GM15510 (cell line): ENCODE measurements at regions not wholly inside any gene's neighbourhood (a gene's known extent, or its start where the extent isn't known, plus 50 kb on each side); places are given as distances from the start of the nearest gene placed in this dataset.

Source experiments
- POLR2A ChIP-seq: IDR thresholded peaks from 3 replicates; pipeline ENCODE4 v1.6.1; 2011; ENCODE audit warnings: borderline replicate concordance; ENCODE audit not compliant: insufficient read length; ENCODE audit errors: extremely low read depth

DNA sequence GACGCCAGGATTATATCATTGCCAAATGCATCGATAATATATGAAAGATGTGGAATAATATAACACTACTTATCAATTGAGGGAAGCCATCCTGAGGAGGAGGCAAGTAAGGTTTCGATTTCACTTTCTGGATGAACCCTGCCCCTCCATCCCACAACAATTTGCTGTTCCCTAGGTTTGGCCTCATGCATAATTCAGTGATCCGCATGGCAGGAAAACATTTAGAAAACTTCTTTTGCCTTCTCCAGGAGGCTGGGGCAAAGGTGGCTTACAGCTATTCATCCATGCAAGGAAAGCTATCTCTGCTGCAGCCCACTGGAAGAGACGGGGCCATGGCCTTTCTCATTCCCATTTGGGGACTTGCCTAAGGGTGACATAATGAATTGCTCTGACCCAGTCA is 489.4 kb upstream of the CADM1 start:
- no peak for TF ChIP-seq POLR2A

DNA sequence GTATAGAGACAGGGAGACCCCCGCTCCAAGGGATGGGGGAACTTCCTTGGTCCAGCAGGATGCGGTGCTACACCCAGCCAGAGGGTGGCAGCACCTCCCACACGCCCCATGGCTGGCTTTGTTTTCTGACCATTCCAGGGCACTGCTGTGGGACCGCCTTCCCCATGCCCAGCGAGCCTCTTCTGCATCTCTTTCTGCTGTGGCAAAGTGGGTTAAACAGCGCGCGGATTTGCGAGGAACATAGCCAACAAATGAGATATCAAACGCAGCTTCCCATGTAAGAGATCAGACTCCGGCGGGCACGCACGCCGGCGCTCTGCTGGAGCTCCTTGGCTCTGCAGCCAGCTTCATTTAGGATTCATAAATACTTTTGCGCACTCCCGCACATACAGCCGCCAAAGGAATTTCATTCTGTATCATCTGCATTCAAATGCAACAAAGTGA is 485.8 kb upstream of the CADM1 start:
- no peak for TF ChIP-seq POLR2A

DNA sequence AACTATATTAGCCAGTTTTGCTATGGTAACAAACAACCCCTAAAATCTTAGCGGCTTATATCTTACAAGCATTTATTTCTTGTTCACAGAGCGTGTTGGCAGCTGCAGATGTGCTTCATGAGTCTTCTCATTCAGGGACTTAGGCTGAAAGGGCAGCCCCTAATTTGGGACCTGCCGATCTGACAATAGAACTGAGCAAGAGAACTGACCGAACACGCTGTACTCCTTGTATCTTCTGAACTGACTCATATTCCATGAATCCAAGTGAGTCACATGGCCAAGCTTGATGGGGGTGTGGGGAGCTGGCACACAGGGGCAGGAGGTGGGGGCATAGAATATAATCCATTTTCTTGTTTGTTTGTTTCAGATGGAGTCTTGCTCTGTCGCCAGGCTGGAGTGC is 481.7 kb upstream of the CADM1 start:
- no peak for TF ChIP-seq POLR2A

DNA sequence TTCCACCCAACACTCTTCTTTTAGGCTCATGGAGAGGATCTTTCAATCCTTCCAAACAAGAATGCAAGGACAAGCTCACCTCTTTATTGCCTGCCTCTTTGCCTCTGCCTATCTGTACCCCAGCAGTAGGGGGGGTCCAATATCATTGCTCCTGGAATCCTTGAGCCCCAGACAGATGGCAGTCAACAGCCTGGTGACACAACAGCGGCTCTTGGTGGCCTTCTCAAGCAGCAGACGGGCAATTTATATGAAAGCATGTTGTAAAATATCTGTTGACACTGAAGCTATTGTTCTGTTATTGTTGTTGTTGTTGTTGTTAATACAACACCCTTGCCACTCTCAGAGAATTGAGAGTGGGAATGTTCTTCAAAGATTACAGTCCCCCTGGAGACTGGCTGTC is 480.0 kb upstream of the CADM1 start:
- no peak for TF ChIP-seq POLR2A

DNA sequence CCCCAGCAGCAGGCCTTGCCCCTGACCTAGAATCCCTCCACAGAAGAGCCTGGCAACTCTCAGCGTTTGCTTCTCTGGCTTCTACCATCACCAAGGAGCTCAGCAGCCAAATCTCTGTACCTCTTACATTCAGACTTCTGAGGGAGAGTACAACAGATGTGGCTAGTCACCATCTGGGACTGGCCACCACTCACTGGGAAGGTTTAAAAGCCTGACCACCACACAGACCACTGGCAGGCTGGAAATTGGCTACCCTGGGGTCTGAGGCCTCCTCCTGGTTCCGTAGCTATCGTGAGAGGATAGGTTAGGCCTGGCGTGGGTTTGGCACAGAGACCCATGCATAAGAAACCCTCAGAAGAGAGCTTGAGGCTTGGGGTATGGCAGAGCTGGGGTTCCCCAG is 478.5 kb upstream of the CADM1 start:
- no peak for TF ChIP-seq POLR2A

DNA sequence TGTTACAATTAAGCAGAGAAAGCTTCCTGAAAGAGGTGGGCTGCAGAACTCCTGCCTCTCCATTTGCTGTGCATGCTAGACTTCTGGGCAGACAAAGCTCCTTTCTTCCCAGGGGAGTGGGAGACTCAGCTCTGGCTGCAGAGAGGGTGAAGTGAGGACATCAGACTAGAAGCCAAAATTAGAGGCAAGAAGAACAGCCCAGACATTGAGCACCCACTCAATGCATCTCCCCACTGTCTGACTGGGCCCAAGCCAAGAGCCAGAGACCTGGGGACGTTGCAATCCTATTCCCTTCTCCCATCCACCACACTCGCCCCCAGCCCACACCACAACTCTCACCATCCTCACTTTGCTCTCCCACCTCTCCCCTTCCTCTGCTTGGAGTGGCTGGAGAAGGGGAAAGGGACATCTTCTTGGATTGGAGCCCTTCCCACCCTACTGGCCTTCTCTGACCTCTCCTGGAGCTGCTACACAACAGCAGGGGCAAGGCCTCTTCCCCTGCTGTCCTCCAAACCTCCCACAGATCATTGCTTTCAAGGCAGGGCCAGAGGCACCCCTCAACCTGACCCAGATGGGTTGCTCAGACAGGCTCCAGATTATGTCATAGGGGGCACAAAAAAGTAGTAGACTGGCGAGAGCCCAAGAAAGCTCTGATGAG is 477.7 kb upstream of the CADM1 start:
- TF ChIP-seq POLR2A, result no peak

DNA sequence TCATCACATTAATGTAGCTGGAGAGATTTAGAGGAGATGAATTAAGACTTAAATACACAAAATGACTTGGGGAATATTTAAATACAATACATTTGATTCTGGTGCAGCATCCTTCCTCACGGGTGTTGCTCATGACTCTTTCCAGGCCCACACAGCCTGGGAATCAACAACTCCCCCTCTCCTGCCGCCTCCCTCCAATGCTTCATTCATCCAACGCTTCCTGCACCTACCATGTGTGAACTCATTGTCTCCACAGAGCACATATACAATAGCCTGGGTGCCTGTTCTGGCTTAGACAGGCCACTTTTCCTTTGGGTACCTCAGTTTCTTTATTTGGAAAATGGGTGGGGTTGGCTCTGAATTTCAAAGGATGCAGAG is 476.9 kb upstream of the CADM1 start:
- TF ChIP-seq POLR2A, result no peak

DNA sequence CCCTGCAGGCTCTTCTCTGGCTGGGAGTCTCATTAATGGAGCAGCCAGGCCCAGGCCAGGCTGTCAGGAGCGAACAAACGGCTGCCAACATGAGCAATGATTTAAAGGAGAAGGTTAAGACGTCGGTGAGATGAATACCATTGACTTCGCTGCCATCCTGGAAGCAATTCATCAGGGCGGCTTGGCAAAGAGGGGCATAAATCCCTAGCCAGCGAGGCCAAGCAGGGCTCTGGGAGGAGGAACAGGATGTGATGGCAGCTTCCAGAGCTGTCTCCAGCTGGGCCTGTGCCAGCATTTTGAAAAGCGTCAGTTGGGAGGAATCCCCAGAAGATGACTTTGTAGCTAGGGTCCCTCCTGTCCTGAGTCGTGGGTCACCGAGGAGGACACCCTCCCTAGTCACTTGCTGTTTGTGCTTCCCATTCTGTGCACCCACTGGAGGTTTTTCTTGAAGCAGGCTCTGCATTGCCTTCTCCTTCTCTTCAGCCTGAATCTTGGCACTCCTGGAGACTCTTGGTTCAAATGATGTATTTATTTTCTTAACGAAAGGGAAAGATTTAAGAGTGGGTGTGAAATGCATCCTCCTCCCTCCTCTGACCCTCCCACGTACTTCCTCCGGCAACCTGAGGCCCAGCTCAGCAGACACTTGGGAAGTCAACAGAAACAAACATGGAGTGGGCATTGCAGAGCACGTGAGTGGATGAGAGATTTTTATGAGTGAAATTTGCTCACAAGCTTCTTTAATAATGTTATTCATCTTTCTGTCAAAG is 476.3 kb upstream of the CADM1 start:
- no peak for TF ChIP-seq POLR2A

DNA sequence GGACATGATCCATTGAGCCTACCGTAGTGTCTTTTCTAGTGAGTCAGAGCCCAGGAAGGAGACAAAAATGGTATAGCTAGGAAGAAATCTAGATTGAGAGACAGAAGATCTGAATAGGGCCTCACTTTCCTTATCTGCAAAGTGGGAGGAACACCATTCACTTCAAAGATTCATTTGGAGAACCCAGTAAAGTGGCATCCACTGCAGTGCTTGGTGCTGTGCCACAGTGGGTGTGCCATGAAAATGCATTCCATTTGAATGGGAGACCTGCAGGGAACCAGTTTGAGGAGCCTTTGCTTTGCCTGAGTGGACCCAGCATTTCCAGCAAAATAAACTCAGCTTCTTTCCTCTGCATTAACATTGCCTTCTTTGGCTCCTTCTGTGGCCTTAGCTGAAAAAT is 470.5 kb upstream of the CADM1 start:
- TF ChIP-seq POLR2A, result no peak

DNA sequence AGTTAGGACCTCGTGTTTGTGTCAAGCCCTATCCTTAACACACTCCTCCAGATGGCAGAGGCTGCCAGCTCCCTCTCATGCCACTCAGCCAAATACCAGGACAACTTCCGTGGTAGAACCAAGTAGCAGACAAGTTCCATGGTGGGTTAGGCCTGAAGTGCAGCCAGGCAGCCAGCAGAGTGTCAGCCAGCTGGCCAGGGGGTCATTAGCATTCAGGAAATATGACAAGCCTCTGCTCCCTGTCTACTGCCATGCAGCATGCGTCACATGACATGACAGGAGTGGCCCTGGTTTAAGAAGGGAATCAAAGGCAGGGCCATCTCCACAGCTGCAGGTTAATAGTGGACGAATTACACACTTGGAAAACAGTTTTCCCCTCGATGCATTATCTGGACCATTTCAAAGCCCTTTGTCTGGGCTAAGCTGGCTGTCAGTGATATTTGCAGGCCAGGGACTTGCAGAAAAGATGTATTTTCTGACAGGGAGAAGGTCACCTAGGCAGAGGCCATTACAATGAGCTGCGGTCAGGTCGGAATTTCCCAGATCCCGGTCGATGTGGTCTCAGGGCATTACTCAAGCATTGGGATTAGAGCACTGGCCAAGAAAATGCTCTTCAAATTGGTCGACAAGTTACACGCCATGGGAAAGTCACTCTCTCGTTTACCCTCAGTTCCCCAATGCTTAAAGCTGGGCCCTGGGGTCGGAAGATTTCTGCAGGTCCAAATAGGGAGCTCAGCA is 461.7 kb upstream of the CADM1 start:
- TF ChIP-seq POLR2A, result no peak

DNA sequence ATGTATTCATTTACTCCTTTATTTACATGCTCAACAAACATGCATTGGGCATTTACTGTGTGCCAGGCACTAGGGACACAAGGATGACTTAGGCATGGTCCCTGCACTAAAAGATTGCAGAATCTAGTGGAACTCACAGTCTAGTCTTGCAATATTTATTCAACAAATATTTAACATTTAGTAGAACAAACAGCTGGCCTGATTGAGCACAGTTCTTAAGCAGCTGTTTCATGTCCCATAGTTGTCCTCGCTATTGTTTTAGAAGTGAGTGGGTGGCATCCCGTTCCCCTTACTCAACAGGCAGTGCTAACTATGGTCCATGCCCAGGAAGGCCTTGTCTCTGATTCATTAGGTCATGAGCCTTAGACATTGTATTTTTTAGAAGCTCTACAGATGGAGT is 459.9 kb upstream of the CADM1 start:
- TF ChIP-seq POLR2A, result no peak

DNA sequence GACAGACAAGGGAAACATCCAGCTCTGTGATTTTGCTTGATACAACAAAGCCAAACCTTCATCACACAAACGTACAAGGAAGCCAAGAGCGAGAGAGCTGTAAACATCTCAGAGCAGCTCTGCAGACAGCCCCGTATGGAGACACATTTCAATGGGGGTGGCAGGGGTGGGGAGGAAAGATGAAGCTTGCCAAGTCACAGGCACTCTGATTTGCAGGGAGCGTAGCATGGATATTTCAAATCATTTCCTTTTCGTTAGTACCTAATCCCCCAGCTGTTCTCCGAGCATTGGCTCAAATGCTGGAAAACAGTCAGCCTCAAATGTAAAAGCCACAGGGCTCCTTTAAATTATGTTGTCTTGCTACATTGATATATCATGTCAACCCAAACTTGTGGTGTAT is 458.9 kb upstream of the CADM1 start:
- no peak for TF ChIP-seq POLR2A

DNA sequence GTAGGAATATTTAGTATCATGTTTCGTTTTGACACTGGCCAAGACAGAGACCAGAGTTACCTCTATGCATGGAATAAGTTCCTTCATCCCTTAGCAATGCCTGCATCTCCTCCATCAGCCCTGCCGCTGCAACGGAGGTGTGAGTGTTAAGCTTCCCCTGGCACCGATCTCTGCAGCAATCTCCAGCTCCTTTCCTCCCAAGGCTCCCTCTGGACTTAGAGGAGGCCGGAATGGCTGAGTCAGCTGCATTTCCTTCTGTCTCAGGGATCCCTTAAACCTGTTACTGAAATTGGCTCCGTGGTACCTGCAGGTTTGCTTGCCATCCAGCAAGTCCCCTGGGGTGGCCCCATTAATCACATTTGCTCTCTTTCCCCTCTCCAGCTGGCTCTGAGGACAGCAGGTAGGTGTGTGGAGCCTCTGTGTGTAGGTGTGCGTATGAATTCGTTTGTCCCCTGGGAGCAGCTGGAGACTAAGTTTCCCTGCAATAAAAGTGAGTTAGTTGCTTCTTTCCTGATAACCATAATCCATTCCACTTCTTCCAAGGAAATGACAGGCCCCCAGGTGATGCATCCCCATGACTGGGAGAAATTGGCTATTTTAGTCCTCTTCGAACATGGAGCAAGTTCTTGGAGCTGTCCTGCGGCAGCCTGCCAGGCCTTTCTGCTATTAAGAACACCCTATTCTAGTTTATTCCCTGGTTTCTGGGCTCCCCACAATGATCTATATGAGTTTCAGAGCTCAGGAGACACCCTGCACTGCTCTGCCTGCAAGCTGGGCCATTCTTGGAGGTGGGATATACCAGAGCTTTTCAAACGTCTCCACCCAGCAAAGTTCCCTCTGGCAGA is 457.2 kb upstream of the CADM1 start:
- no peak for TF ChIP-seq POLR2A

DNA sequence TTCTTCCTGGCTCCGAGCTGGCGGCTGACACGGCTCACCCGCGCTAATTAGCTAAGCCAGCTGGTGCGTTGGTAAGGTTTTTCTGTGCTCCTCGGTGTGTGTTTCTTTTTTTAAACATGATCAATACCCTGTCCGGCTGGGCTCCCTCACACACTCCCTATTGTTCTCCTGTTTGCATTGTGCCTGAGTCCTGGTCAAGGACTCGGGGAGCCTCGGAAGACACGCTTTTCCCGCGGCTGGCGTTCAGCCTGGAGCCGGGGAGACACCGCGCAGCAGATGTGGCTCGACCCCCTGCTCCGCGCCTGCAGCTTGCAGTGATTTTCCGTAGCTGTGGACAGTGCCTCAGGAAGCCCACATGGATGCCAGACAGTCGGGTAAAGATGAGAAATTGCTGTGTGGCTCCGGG is 454.9 kb upstream of the CADM1 start:
- TF ChIP-seq POLR2A, result no peak

DNA sequence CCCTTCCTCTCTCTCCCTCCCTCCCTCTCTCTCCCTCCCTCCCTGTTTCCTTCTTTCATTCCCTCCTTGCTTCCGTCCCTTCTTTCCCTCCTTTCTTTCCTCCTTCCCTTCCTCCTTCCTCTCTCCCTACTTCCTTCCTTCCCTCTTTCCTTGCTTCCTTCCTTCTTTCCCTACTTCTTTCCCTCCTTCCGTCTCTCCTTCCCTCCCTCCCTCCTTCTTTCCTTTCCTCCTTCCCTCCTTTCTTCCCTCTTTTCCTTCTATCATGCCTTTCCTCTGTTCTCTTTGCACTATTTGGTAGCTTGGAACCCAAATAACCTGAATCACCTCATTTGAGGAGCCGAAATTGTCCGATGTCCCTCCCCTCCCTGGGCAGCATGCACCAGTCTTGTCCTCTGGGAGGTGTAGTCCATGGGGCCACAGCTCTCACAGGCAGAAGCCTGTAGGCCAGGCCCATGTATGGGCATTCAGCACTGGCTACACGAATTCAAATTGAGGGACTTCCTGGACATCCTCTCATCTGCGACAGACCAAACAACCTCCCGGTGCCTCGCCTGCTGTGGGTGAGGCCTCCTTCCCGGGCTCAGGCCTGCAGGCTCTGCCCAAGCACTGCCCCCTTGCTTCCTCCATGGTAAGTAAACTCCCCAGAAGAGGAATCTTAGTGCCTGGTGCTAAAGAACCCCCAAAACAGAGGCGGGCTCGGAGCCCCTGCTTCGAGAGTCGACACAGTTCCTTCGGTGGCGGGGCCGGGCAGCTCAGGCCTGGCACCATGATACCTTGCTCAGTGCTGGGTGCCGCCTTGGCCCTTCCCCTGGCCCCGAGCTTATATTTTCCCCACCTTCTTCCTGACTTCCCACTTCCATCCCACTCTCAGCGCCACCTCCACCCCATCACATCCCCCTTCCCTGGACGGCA is 454.1 kb upstream of the CADM1 start:
- TF ChIP-seq POLR2A, result no peak

DNA sequence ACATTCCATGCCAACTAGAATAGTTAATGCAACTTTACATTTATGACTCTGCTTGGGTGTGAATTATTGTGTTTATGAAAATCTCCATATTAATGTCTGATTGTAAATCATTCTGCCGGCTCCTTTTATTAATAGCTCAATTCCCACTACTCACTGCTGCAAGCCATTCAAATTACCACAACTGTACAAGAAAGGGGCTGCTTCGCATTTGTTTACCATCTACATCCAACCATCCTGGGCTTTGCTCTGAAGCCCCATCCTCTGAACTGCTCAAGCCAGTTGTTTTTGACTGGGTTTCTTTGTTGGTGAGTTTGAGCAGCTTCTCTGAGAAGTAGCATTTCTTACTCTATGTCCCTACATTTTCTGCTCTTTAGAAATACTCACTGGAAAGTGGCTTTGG is 451.6 kb upstream of the CADM1 start:
- TF ChIP-seq POLR2A, result no peak
